Endothelial cell of umbilical vein (primary cell): ENCODE measurements at regions not wholly inside any gene's neighbourhood (a gene's known extent, or its start where the extent isn't known, plus 50 kb on each side); places are given as distances from the start of the nearest gene placed in this dataset.

Source experiments
- BruUV-seq: library from RNA; stranded (reverse); fragments of 400-500 nt; replicated peaks from 2 replicates; lab custom pipeline; 2021; lab: Mats Ljungman, UMichigan
- CTCF ChIA-PET: fragments of 300-600, 350-600 bp; sonication (Branson Sonifier 250); formaldehyde crosslinking; loops from one replicate; lab custom pipeline; 2021; ENCODE audit warnings: antibody characterized with exemption, inconsistent platforms; lab: Charles Lee
- POLR2A ChIA-PET: fragments of 300-600, 350-600 bp; sonication (Branson Sonifier 250); formaldehyde crosslinking; loops from one replicate; lab custom pipeline; 2021; ENCODE audit warnings: antibody characterized with exemption, inconsistent platforms; lab: Charles Lee
- DNase-seq: peaks from one replicate; pipeline ENCODE4 v3.0.0-alpha.2; 2011; ENCODE audit warnings: low read depth, low spot score
- FAIRE-seq: peaks from 2 replicates; lab custom pipeline; 2011; peaks lifted over from hg19 to GRCh38; lab: Jason Lieb, UNC
- H2AFZ ChIP-seq: 2 replicates; pipeline ENCODE4 v1.6.0; 2012; ENCODE audit warnings: low read depth, low read length, control low read depth, inconsistent platforms
- H3K27ac ChIP-seq: 2 replicates; pipeline ENCODE4 v1.5.1; 2011; ENCODE audit warnings: low read depth, mild to moderate bottlenecking, control low read depth, low read length, moderate library complexity; ENCODE audit not compliant: insufficient read depth
- H3K27me3 ChIP-seq, 2 experiments: 2 replicates each; pipeline versions ENCODE4 v1.6.0 to v1.6.1; 2011; ENCODE audit warnings: low read length in 2 of 2, mixed read lengths in 1 of 2; ENCODE audit not compliant: control insufficient read depth in 2 of 2, insufficient read depth in 2 of 2
- H3K36me3 ChIP-seq, 2 experiments: 2 replicates in 1 of 2; 3 replicates in 1 of 2; pipeline ENCODE4 v1.5.1; 2011; ENCODE audit warnings: low read length in 2 of 2, mild to moderate bottlenecking in 1 of 2, moderate library complexity in 1 of 2; ENCODE audit not compliant: control insufficient read depth in 2 of 2, insufficient read depth in 2 of 2; ENCODE audit errors: extremely low read depth in 1 of 2
- H3K4me1 ChIP-seq: 3 replicates; pipeline ENCODE4 v1.5.1; 2011; ENCODE audit warnings: mild to moderate bottlenecking, low read length; ENCODE audit not compliant: control insufficient read depth, insufficient read depth; ENCODE audit errors: extremely low read depth
- H3K4me2 ChIP-seq: 2 replicates; pipeline ENCODE4 v1.6.1; 2011; ENCODE audit warnings: low read length, control low read depth, mixed read lengths; ENCODE audit not compliant: insufficient read depth
- H3K4me3 ChIP-seq, 3 experiments: fragments of 200-600 bp in 1 of 3; sonication (generic), shearing (Covaris generic) in 1 of 3; replicated peaks in 1 of 3; 2 replicates each; pipeline ENCODE4 v1.5.1; 2011 to 2016; ENCODE audit warnings: control low read depth in 3 of 3, low read length in 3 of 3, mild to moderate bottlenecking in 2 of 3, inconsistent platforms in 1 of 3, low read depth in 1 of 3, moderate library complexity in 1 of 3; ENCODE audit not compliant: insufficient read depth in 1 of 3
- H3K79me2 ChIP-seq: 2 replicates; pipeline ENCODE4 v1.6.0; 2012; ENCODE audit warnings: low read length, inconsistent platforms; ENCODE audit not compliant: control insufficient read depth, insufficient read depth
- H3K9ac ChIP-seq: replicated peaks from 2 replicates; pipeline ENCODE3; 2011; ENCODE audit warnings: low read length, control low read depth; ENCODE audit not compliant: insufficient read depth; ENCODE audit errors: extremely low read depth
- H3K9me1 ChIP-seq: replicated peaks from 3 replicates; pipeline ENCODE4 v1.6.0; 2011; ENCODE audit warnings: mild to moderate bottlenecking, low read length; ENCODE audit not compliant: control insufficient read depth, insufficient read depth; ENCODE audit errors: extremely low read depth
- H3K9me3 ChIP-seq: replicated peaks from 2 replicates; pipeline ENCODE4 v1.5.1; 2012; ENCODE audit warnings: low read length, inconsistent platforms; ENCODE audit not compliant: control insufficient read depth, insufficient read depth
- H4K20me1 ChIP-seq: replicated peaks from 2 replicates; pipeline ENCODE3; 2011; ENCODE audit warnings: mild to moderate bottlenecking, low read length; ENCODE audit not compliant: control insufficient read depth, insufficient read depth; ENCODE audit errors: extremely low read depth
- CTCF ChIP-seq, 2 donors: IDR thresholded peaks; 1 replicate in 1 of 2; 2 replicates in 1 of 2; pipeline ENCODE4 v1.5.1; 2011; ENCODE audit warnings: low read length in 2 of 2, mild to moderate bottlenecking in 2 of 2, moderate library complexity in 2 of 2, control low read depth in 1 of 2, inconsistent platforms in 1 of 2, low read depth in 1 of 2; ENCODE audit not compliant: insufficient read depth in 1 of 2; ENCODE audit errors: extremely low read depth in 1 of 2
- EZH2 ChIP-seq: IDR thresholded peaks from 2 replicates; pipeline ENCODE4 v1.6.1; 2012; ENCODE audit warnings: borderline replicate concordance, low read depth, mild to moderate bottlenecking, moderate library complexity, low read length, inconsistent platforms; ENCODE audit not compliant: severe bottlenecking
- FOS ChIP-seq: IDR thresholded peaks from 2 replicates; pipeline ENCODE4 v1.6.1; 2011; ENCODE audit warnings: mild to moderate bottlenecking, low read length, moderate library complexity, borderline replicate concordance; ENCODE audit not compliant: insufficient read depth
- GATA2 ChIP-seq: IDR thresholded peaks from 2 replicates; pipeline ENCODE4 v1.7.0; 2011; ENCODE audit warnings: low read depth, mild to moderate bottlenecking, moderate library complexity, mixed read lengths, low read length; ENCODE audit not compliant: insufficient read length, insufficient read depth
- JUN ChIP-seq: IDR thresholded peaks from 2 replicates; pipeline ENCODE4 v1.6.1; 2011; ENCODE audit warnings: borderline replicate concordance, low read depth; ENCODE audit not compliant: insufficient read length, insufficient read depth
- MAX ChIP-seq: IDR thresholded peaks from 2 replicates; pipeline ENCODE4 v1.6.1; 2011; ENCODE audit not compliant: insufficient read depth, insufficient read length
- MYC ChIP-seq: IDR thresholded peaks from one replicate; pipeline ENCODE4 v1.6.1; 2011; ENCODE audit warnings: mild to moderate bottlenecking, low read depth, low read length
- POLR2A ChIP-seq: IDR thresholded peaks from 2 replicates; pipeline ENCODE4 v1.6.1; 2012; ENCODE audit warnings: low read depth, mild to moderate bottlenecking, control low read depth, low read length
- POLR2AphosphoS5 ChIP-seq: IDR thresholded peaks from 2 replicates; pipeline ENCODE4 v1.6.1; 2012; ENCODE audit warnings: low read depth, mild to moderate bottlenecking, control low read depth, low read length, moderate library complexity; ENCODE audit not compliant: insufficient read depth
- dilution Hi-C: fragments of 300-500 bp; cut with MboI; formaldehyde crosslinking; loops from one replicate; pipeline ENCODE4 v1.15.0; 2019; ENCODE audit warnings: low sequenced_read_pairs; ENCODE audit not compliant: extremely low pct_ligation_motif_present
- intact Hi-C: fragments of 100-400 bp; cut with micrococcal nuclease; formaldehyde crosslinking; loops from one replicate; pipeline ENCODE4 v1.10.0; 2022

GRCh38 chr16:18059577-18059976, 277.0 kb downstream of the NPIPA8 start:
- Histone ChIP-seq H3K4me2 (no peak overlapping the region), H3K36me3 (no peaks in the 10 kb centered on the region), H3K4me3 (no peak overlapping the region), H3K4me1 (no peaks in the 10 kb centered on the region), H3K79me2 (no peaks in the 10 kb centered on the region), H2AFZ (no peak overlapping the region), H4K20me1 (no peaks in the 10 kb centered on the region), H3K27ac (no peak overlapping the region), H3K27me3 (no peaks in the 10 kb centered on the region), H3K9me1 (no peaks in the 10 kb centered on the region), H3K9me3 (peaks cover 7% of the 10 kb centered on the region), H3K9ac (no peak overlapping the region)
- intact Hi-C loops = no loop called here
- FAIRE-seq = no peak
- ChIA-PET POLR2A (no interaction called here), CTCF (no interaction called here)
- BruUV-seq = no TSS peak
- DNase-seq = no peak
- TF ChIP-seq POLR2AphosphoS5 (no peak), MYC (no peak), FOS (no peak), POLR2A (no peak), EZH2 (no peak), CTCF (IDR thresholded peaks at IDR 0.05; ENCODE audit: extremely low read depth in 1 of 2, insufficient read depth in 1 of 2, low read depth in 1 of 2, low read length in 2 of 2) (no peak), MAX (no peak), GATA2 (no peak), JUN (no peak)
- dilution Hi-C loops = no loop called here
